GM18909 (cell line): ENCODE measurements at regions not wholly inside any gene's neighbourhood (a gene's known extent, or its start where the extent isn't known, plus 50 kb on each side); places are given as distances from the start of the nearest gene placed in this dataset.

ENCODE experiments used
- ATAC-seq: cut with Tn5 transposase; IDR thresholded peaks from one replicate; pipeline ENCODE4 v1.9.1; 2021; ENCODE audit warnings: mild to moderate bottlenecking; ENCODE audit not compliant: unreplicated experiment, poor library complexity

- ATAC-seq, result no peak
Measured at GRCh38 chr16:85303354-85303883, 191.1 kb upstream of the CIBAR2 start.

GRCh38 chr16:85304337-85304736, 192.1 kb upstream of the CIBAR2 start:
- ATAC-seq, result no peak

- ATAC-seq, result peak; percentile 65
Measured at GRCh38 chr16:85306071-85306792, 194.0 kb upstream of the CIBAR2 start.

GRCh38 chr16:85306793-85307551, 194.7 kb upstream of the CIBAR2 start:
- no peak for ATAC-seq

GRCh38 chr16:85307552-85308364, 195.5 kb upstream of the CIBAR2 start:
- ATAC-seq, result no peak

GRCh38 chr16:85308611-85309540, 196.6 kb upstream of the CIBAR2 start:
- ATAC-seq, result no peak

GRCh38 chr16:85309656-85310587, 197.7 kb upstream of the CIBAR2 start:
- ATAC-seq, result no peak

DNA sequence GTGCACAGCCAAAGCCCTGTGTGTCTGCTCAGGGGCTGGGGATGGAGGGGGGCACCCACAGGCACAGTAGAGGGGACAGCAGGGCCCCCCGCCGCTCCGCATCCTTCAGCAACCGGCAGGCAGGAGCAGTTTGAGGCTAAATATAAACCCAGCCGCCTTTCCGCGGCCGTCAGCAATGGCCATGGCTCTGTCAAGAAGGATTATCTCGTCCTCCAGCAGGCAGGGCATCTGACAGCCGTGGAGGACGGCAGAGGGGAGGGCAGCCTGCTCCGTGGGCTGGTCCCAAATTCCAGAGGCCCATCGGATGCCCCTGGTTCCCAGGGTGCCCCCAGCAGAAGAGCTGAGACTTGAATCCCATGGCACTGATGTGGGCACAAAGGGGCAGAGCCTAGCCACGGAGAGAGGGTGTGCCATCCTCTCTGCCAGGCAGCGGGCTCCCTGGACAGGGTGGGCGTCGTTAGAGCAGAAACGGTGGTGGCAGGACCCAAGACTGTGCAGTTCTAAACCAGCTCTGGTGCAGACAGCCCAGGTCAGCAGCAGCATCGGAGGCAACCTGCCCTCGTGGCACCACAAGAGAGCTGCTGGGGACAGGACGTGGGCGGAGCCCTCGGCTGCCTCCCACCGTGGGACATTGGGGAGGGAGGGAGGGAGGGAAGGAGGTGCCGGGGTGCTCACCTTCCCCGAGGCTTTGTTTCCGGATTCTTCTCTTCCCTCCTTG, 198.8 kb upstream of the CIBAR2 start:
- ATAC-seq, result no peak

- ATAC-seq, result no peak
Measured at GRCh38 chr16:85311741-85312140, 199.5 kb upstream of the CIBAR2 start.

DNA sequence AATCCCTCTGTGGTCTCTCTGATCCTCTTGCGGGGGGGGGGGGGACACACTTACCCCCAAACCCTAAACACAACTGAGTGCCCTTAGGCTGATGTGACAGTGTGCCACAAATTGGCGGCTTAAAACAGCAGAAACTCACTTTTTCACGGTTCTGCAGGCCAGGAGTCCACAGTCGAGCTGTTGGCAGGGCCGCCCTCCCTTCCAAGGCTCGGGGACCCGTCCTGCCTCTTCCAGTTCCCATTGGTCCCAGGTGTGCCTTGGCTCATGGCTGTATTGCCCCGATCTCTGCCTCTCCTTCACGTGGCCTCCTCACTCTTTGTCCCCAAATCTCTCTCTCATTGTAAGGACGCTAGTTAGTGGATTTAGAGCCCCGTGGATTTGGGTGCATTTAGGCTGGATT, 199.9 kb upstream of the CIBAR2 start:
- no peak for ATAC-seq

DNA sequence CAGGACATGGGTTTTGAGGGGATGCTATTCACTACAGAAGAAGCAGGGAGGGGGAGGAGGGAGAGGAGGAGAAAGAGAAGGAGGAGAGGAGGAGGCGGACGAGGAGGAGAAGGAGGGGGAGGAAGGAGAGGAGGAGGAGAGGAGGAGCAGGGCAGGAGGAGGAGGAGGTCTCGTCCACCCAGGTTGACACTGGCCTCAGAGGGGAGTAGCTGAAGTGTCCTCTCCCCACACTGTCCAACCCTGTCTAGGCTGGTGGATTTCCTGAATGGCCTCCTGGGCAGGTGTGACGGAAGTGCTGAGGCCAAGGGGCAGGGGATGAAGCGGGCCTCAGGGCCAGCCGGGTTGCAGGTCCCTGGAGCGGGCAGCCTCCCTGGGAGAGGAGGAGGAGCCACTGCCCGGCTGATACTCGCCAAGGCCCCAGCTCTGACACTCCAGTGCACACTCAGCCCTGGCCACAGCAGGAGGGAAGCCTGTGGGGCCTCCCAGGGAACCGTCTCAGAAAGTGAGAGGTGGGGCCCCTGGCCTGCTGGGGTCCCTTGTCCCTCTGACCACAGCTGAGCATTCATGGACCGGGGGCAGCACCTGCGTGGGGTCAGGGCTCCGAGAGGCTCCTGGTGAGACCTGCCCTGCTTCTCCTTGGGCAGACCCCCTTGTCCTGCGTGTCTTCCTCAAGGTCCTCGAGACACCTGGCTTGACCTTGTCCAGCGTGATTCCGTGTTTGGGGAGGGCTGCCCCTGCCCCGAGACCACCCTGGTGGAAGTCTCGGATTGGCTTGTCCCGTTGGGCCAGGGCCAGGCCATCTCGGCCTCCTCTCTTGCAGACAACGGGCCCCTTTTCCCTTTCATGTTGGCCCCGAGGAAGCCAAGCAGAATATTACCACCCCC, 200.6 kb upstream of the CIBAR2 start:
- ATAC-seq, result no peak

DNA sequence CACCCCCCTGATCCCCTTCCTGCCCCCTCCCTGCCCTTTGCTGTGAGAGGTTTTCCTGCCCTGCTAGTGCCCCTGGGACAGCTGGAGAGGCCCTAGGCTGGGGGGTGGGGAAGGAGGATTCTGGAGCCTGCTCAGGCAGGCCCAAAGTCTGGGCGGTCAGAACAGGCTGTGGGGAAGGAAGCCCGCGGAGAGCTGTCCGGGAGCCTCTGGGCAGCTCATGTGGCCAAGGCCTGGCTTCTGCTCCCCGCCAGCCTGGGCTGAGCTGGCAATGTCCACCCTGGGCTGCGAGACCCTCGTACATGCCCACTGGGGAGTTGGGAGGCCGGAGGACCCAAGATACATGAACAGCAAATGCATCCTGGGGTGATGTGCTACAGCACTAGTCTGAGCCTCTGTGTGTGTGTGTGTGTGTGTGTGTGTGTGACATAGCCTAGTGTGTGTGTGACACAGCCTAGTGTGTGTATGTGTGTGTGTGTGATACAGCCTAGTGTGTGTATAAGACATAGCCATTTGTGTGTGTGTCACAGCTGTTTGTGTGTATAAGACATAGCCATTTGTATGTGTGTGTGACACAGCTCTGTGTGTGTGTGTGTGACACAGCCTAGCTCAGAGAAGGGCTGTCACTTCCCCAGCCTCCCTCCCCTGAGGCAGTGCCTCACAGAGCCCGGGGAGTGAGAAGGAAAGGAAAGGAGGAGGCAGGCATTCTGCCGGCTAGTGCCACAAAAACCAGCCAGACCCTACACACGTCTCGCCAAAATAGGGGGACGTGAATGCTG, 201.4 kb upstream of the CIBAR2 start:
- no peak for ATAC-seq

DNA sequence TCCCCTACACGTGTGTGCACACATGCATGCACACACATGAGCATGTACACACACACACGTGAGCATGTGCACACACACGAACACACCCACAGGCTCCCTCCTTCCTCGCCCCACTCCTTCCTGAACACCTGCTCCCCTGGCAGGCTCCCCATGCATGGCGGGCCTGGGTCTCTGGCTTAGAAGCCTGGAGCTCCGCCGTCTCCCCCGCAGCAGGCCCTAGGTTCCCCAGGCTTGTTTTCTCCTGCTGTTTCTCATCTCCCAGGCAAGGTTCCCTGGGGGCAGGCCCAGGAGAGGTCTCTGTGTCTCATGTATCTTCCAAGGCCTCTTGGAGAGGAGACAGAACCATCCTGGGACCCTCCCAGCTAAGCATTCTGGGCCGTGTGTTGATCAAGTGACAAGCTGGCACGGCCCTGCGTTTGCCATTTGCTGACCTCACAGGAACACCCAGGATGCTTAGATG, 202.3 kb upstream of the CIBAR2 start:
- no peak for ATAC-seq

DNA sequence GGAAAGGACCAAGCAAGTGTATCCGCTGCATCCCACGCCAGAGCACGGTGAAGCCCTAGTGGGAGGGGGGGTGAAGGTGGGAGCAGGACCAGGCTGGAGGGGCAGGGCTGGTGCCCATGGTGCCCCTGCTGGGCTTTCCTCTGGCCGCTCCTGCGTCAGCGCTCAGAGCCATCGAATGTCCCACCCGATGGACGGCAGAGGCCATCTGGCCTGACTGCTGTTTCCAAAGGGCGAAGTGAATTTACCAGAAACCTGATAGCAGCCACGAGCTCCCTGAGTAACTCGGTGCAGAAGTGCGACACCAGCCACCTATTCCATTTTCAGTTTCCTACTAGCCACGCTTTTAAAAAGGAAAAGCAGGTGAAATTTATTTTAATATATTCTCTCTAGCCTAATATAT, 203.6 kb upstream of the CIBAR2 start:
- ATAC-seq, result no peak

DNA sequence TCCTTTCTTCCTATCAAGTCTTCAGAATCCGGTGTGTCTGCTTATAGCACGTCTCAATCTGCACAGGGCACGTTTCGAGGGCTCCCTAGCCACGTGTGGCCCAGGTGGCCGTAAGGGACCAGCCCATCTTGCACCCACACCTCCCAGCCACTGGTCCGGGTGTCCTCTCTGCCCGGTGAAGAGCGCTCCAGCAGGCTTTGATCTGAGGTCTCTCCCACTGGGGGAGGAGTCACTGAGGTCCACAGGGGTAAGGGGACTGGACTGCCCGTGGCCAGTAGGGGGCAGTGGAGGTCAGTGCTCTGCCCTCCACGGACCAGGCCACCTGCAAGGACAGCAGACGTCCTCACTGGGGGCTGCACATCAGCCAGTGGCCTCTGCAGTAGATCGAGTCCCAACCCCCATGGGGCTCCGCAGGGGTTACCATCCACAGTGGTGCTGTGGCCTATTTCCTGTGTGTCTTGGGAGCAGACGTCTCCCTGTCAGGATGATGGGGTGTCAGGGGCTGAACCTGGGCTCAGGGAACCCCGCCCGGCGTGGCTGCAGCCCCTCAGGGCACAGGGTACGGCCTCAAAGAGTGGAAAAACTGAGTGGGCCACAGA, 204.1 kb upstream of the CIBAR2 start:
- no peak for ATAC-seq

DNA sequence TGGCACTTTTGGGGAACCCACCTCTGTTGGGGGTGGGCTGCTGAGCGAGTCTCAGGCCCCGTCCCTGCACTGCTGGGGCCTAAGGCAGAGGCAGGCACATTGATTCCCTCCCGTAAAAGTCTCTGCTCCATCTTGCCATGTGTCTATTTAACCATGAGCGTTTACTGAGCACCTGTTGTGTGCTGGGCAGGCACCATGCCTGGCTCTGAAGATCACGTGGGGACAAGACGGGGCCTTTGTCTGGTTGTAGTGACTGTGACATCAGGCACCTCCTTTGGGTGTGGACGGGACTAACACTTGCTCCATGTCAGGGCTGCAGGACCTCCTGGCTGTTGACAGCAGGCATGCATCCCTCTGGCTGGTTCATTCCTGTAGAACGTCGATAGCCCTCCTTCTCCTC, 204.7 kb upstream of the CIBAR2 start:
- no peak for ATAC-seq
